GM12878 (cell line): ENCODE measurements at regions not wholly inside any gene's neighbourhood (a gene's known extent, or its start where the extent isn't known, plus 50 kb on each side); places are given as distances from the start of the nearest gene placed in this dataset.

Experiments used
- ATAC-seq: fragments of 200-7000 bp; cut with Tn5 transposase; 3 replicates; pipeline ENCODE4 v1.9.1; 2020; ENCODE audit warnings: mild to moderate bottlenecking, moderate library complexity
- BruUV-seq: library from RNA; stranded (reverse); fragments of 400-500 nt; replicated peaks from 2 replicates; lab custom pipeline; 2021; lab: Mats Ljungman, UMichigan
- CTCF ChIA-PET: fragments of 300-600 bp; sonication (Branson Sonifier 250); formaldehyde crosslinking; extraction: SDS; loops from one replicate; lab custom pipeline; 2021; ENCODE audit warnings: inconsistent platforms; lab: Yijun Ruan, JAX
- POLR2A ChIA-PET: fragments of 350-600 bp; formaldehyde crosslinking; extraction: SDS; loops from one replicate; lab custom pipeline; 2021; ENCODE audit warnings: inconsistent platforms; lab: Charles Lee
- RAD21 ChIA-PET: fragments of 300-600 bp; sonication (Branson Sonifier 250); formaldehyde crosslinking; loops from one replicate; lab custom pipeline; 2023; ENCODE audit warnings: antibody characterized with exemption; ENCODE audit not compliant: unreplicated experiment; lab: Charles Lee
- SMC1A ChIA-PET: fragments of 300-600 bp; sonication (Branson Sonifier 250); formaldehyde crosslinking; loops from one replicate; lab custom pipeline; 2023; ENCODE audit not compliant: unreplicated experiment, uncharacterized antibody; lab: Charles Lee
- DNase-seq: peaks from one replicate; pipeline ENCODE4 v3.0.0-alpha.2; 2011; ENCODE audit warnings: low read depth, low spot score
- FAIRE-seq: peaks from 3 replicates; lab custom pipeline; 2011; peaks lifted over from hg19 to GRCh38; lab: Jason Lieb, UNC
- H2AFZ ChIP-seq: 2 replicates; pipeline ENCODE4 v1.6.0; 2011; ENCODE audit warnings: low read depth, low read length, control low read depth; ENCODE audit not compliant: control insufficient read depth
- H3K27ac ChIP-seq: 2 replicates; pipeline ENCODE4 v1.5.1; 2011; ENCODE audit warnings: control low read depth; ENCODE audit not compliant: control insufficient read depth, insufficient read depth
- H3K27me3 ChIP-seq, 2 experiments: replicated peaks in 1 of 2; 2 replicates each; pipeline versions ENCODE4 v1.6.0 to v1.6.1; 2011; ENCODE audit warnings: low read length in 1 of 2; ENCODE audit not compliant: control insufficient read depth in 2 of 2, insufficient read depth in 2 of 2
- H3K36me3 ChIP-seq, 2 experiments: 2 replicates each; pipeline ENCODE4 v1.5.1; 2011; ENCODE audit warnings: low read length in 1 of 2; ENCODE audit not compliant: control insufficient read depth in 2 of 2, insufficient read depth in 2 of 2
- H3K4me1 ChIP-seq: 2 replicates; pipeline ENCODE4 v1.6.1; 2011; ENCODE audit warnings: mild to moderate bottlenecking, low read length, moderate library complexity, mixed read lengths; ENCODE audit not compliant: control insufficient read depth, insufficient read depth
- H3K4me2 ChIP-seq: 2 replicates; pipeline ENCODE4 v1.6.0; 2011; ENCODE audit warnings: control low read depth; ENCODE audit not compliant: control insufficient read depth, insufficient read depth
- H3K4me3 ChIP-seq: fragments of 200-600 bp; sonication (generic); 2 replicates; pipeline ENCODE4 v1.5.1; 2016
- H3K79me2 ChIP-seq: 2 replicates; pipeline ENCODE4 v1.6.0; 2011; ENCODE audit warnings: low read length; ENCODE audit not compliant: control insufficient read depth, insufficient read depth
- H3K9ac ChIP-seq: 2 replicates; pipeline ENCODE4 v1.8.0; 2011; ENCODE audit warnings: low read length, control low read depth, mixed read lengths; ENCODE audit not compliant: control insufficient read depth, insufficient read depth
- H3K9me3 ChIP-seq: replicated peaks from 3 replicates; pipeline ENCODE4 v1.5.1; 2011; ENCODE audit warnings: mild to moderate bottlenecking, low read length; ENCODE audit not compliant: control insufficient read depth, insufficient read depth
- H4K20me1 ChIP-seq: 2 replicates; pipeline ENCODE4 v1.6.0; 2011; ENCODE audit not compliant: control insufficient read depth, insufficient read depth
- ATF2 ChIP-seq: IDR thresholded peaks from 2 replicates; pipeline ENCODE4 v1.6.1; 2012; ENCODE audit warnings: low read length, inconsistent platforms
- BACH1 ChIP-seq: fragments of 450-650 bp; IDR thresholded peaks from 2 replicates; pipeline ENCODE4 v1.6.1; 2017; ENCODE audit warnings: mild to moderate bottlenecking, borderline replicate concordance
- CEBPB ChIP-seq, 2 experiments: fragments of 150-350 bp in 1 of 2; IDR thresholded peaks; 2 replicates each; pipeline ENCODE4 v1.6.1; 2012 to 2014; ENCODE audit warnings: low read depth in 2 of 2, low read length in 2 of 2, borderline replicate concordance in 1 of 2, inconsistent platforms in 1 of 2
- ETV6 ChIP-seq, 2 experiments: fragments of 450-650 bp in 1 of 2; IDR thresholded peaks in 1 of 2; conservative IDR thresholded peaks in 1 of 2; 2 replicates each; pipeline ENCODE4 v1.6.1; 2014; ENCODE audit warnings: antibody characterized with exemption in 1 of 2, borderline replicate concordance in 1 of 2, low read depth in 1 of 2, mild to moderate bottlenecking in 1 of 2, moderate library complexity in 1 of 2
- FOXM1 ChIP-seq: IDR thresholded peaks from 2 replicates; pipeline ENCODE4 v1.6.1; 2012; ENCODE audit warnings: low read depth, mild to moderate bottlenecking, inconsistent platforms, low read length, moderate library complexity
- HCFC1 ChIP-seq: fragments of 150-350 bp; IDR thresholded peaks from 2 replicates; pipeline ENCODE4 v1.6.1; 2014; ENCODE audit warnings: low read length
- JUNB ChIP-seq: IDR thresholded peaks from 2 replicates; pipeline ENCODE4 v1.6.1; 2016; ENCODE audit warnings: antibody characterized with exemption, mild to moderate bottlenecking
- JUND ChIP-seq: IDR thresholded peaks from 2 replicates; pipeline ENCODE4 v1.6.1; 2012; ENCODE audit warnings: low read depth, mild to moderate bottlenecking, low read length, improper control_type of control experiment, moderate library complexity
- KLF5 ChIP-seq: fragments of 450-650 bp; IDR thresholded peaks from 2 replicates; pipeline ENCODE4 v1.6.1; 2014; ENCODE audit warnings: mild to moderate bottlenecking; ENCODE audit not compliant: partially characterized antibody
- MLLT1 ChIP-seq: fragments of 450-650 bp; IDR thresholded peaks from 2 replicates; pipeline ENCODE4 v1.6.1; 2016; ENCODE audit warnings: mild to moderate bottlenecking
- MTA2 ChIP-seq: fragments of 450-650 bp; IDR thresholded peaks from 2 replicates; pipeline ENCODE4 v1.6.1; 2016; ENCODE audit warnings: low read depth, mild to moderate bottlenecking, moderate library complexity
- NFIC ChIP-seq: IDR thresholded peaks from 2 replicates; pipeline ENCODE4 v1.6.1; 2012; ENCODE audit warnings: low read depth, mild to moderate bottlenecking, inconsistent platforms, low read length, moderate library complexity
- RB1 ChIP-seq: fragments of 450-650 bp; formaldehyde crosslinking; IDR thresholded peaks from 2 replicates; pipeline ENCODE4 v1.6.1; 2017; ENCODE audit warnings: mild to moderate bottlenecking, borderline replicate concordance
- SKIL ChIP-seq: fragments of 450-650 bp; IDR thresholded peaks from 2 replicates; pipeline ENCODE4 v1.6.1; 2017; ENCODE audit warnings: mild to moderate bottlenecking, low read depth, inconsistent platforms; ENCODE audit not compliant: poor library complexity, severe bottlenecking
- SMAD1 ChIP-seq: fragments of 450-650 bp; IDR thresholded peaks from 2 replicates; pipeline ENCODE4 v1.6.1; 2018; ENCODE audit warnings: mild to moderate bottlenecking, low read depth; ENCODE audit not compliant: partially characterized antibody
- SUPT20H ChIP-seq: IDR thresholded peaks from 2 replicates; pipeline ENCODE4 v1.6.1; 2011; ENCODE audit warnings: low read depth, mild to moderate bottlenecking, low read length, moderate library complexity, borderline replicate concordance; ENCODE audit not compliant: control insufficient read depth
- TCF12 ChIP-seq: IDR thresholded peaks from 2 replicates; pipeline ENCODE4 v1.6.1; 2011; ENCODE audit warnings: low read depth, mild to moderate bottlenecking, low read length
- YY1 ChIP-seq: IDR thresholded peaks from 2 replicates; pipeline ENCODE4 v1.6.1; 2011; ENCODE audit warnings: low read depth, mild to moderate bottlenecking, low read length
- WGBS: methylation state at CpG from one replicate; pipeline ENCODE4 v1.1.6; 2016; ENCODE audit warnings: low lambda C conversion rate; ENCODE audit not compliant: insufficient replicate concordance, insufficient coverage; ENCODE audit errors: missing lambda C conversion rate; 5-methylcytosine and 5-hydroxymethylcytosine counted together
- in situ Hi-C: fragments of 300-500 bp; cut with MboI; formaldehyde crosslinking; loops from 9 replicates; pipeline ENCODE4 v1.14.3; 2018; ENCODE audit warnings: mixed read lengths
- intact Hi-C: fragments of 100-400 bp; cut with micrococcal nuclease; formaldehyde crosslinking; loops from one replicate; pipeline ENCODE4 v1.14.2; 2022; ENCODE audit not compliant: unreplicated experiment

GRCh38 chr3:95468331-95468730, 1346.1 kb upstream of the EPHA6 start:
- H3K4me3 ChIP-seq = no peak overlapping the region
- RAD21 ChIA-PET = no interaction called here
- no peak for TF ChIP-seq MLLT1
- no peak for TF ChIP-seq YY1
- TF ChIP-seq BACH1 = no peak
- no peak for TF ChIP-seq SUPT20H
- TF ChIP-seq TCF12 = no peak
- no peak for TF ChIP-seq ETV6 (conservative IDR thresholded peaks at IDR 0.05 in 1 of 2, IDR thresholded peaks at IDR 0.05 in 1 of 2; ENCODE audit: borderline replicate concordance in 1 of 2, low read depth in 1 of 2)
- TF ChIP-seq MTA2 = no peak
- no peak for TF ChIP-seq JUNB
- TF ChIP-seq HCFC1 = no peak
- TF ChIP-seq NFIC = no peak
- no peak for TF ChIP-seq KLF5
- TF ChIP-seq RB1 = no peak
- no peak for TF ChIP-seq SKIL
- no peak for TF ChIP-seq JUND
- TF ChIP-seq ATF2 = no peak
- TF ChIP-seq CEBPB (IDR thresholded peaks at IDR 0.05; ENCODE audit: borderline replicate concordance in 1 of 2, low read depth in 2 of 2, low read length in 2 of 2) = no peak
- no peak for TF ChIP-seq SMAD1
- no peak for TF ChIP-seq FOXM1
- SMC1A ChIA-PET = no interaction called here
- H3K9me3 ChIP-seq = no peaks in the 10 kb centered on the region
- H3K27ac ChIP-seq = no peak overlapping the region
- intact Hi-C loops = no loop called here
- H4K20me1 ChIP-seq = no peaks in the 10 kb centered on the region
- no peak overlapping the region for H2AFZ ChIP-seq
- no peaks in the 10 kb centered on the region for H3K79me2 ChIP-seq
- H3K4me1 ChIP-seq = no peaks in the 10 kb centered on the region
- BruUV-seq = no TSS peak
- 17% methylated on average over 2 of the region's 2 CpGs for WGBS
- in situ Hi-C loops = no loop called here
- H3K27me3 ChIP-seq = no peaks in the 10 kb centered on the region
- H3K4me2 ChIP-seq = no peak overlapping the region
- POLR2A ChIA-PET = no interaction called here
- CTCF ChIA-PET = no interaction called here
- DNase-seq (no peak), FAIRE-seq (no peak), ATAC-seq (no peak)
- H3K36me3 ChIP-seq = no peaks in the 10 kb centered on the region
- no peak overlapping the region for H3K9ac ChIP-seq
